ENCODE measurements at regions not wholly inside any gene's neighbourhood (a gene's known extent, or its start where the extent isn't known, plus 50 kb on each side); places are given as distances from the start of the nearest gene placed in this dataset.

- no peak for DNase-seq
- Histone ChIP-seq H3K36me3 (replicated peaks) (no peaks in the 10 kb centered on the region), H3K27me3 (replicated peaks) (no peaks in the 10 kb centered on the region), H3K4me3 (ENCODE audit: low read depth, low read length) (no peak overlapping the region), H3K27ac (no peak overlapping the region)
- no peak for TF ChIP-seq CTCF (IDR thresholded peaks at IDR 0.05; ENCODE audit: low read depth, low read length, missing control alignments)
- in situ Hi-C loops (cut with HindIII; ENCODE audit: low pct_ligation_motif_present, low sequenced_read_pairs) = no loop called here
Measured at GRCh38 chr7:68006619-68007018, 1010.0 kb downstream of the TYW1 start.

- TF ChIP-seq CTCF (IDR thresholded peaks at IDR 0.05; ENCODE audit: low read depth, low read length, missing control alignments) = no peak
- H3K4me3 ChIP-seq (ENCODE audit: low read depth, low read length) = no peak overlapping the region
- in situ Hi-C loops (cut with HindIII; ENCODE audit: low pct_ligation_motif_present, low sequenced_read_pairs) = no loop called here
- H3K27ac ChIP-seq = no peak overlapping the region
- DNase-seq = no peak
- no peaks in the 10 kb centered on the region for H3K27me3 ChIP-seq (replicated peaks)
- H3K36me3 ChIP-seq (replicated peaks) = no peaks in the 10 kb centered on the region
Measured at GRCh38 chr7:68009716-68010115, 1013.1 kb downstream of the TYW1 start.

- in situ Hi-C loops (cut with HindIII; ENCODE audit: low pct_ligation_motif_present, low sequenced_read_pairs) = no loop called here
- Histone ChIP-seq H3K27me3 (replicated peaks) (no peaks in the 10 kb centered on the region), H3K27ac (no peak overlapping the region), H3K36me3 (replicated peaks) (no peaks in the 10 kb centered on the region), H3K4me3 (ENCODE audit: low read depth, low read length) (no peak overlapping the region)
- DNase-seq = no peak
- TF ChIP-seq CTCF (IDR thresholded peaks at IDR 0.05; ENCODE audit: low read depth, low read length, missing control alignments) = no peak
Measured at GRCh38 chr7:68014031-68014736, 1017.6 kb downstream of the TYW1 start.

- TF ChIP-seq CTCF (IDR thresholded peaks at IDR 0.05; ENCODE audit: low read depth, low read length, missing control alignments) = no peak
- H3K36me3 ChIP-seq (replicated peaks) = no peaks in the 10 kb centered on the region
- in situ Hi-C loops (cut with HindIII; ENCODE audit: low pct_ligation_motif_present, low sequenced_read_pairs) = no loop called here
- H3K27ac ChIP-seq = no peak overlapping the region
- no peaks in the 10 kb centered on the region for H3K27me3 ChIP-seq (replicated peaks)
- H3K4me3 ChIP-seq (ENCODE audit: low read depth, low read length) = no peak overlapping the region
- no peak for DNase-seq
Measured at GRCh38 chr7:68015122-68015977, 1018.7 kb downstream of the TYW1 start.

- Histone ChIP-seq H3K4me3 (ENCODE audit: low read depth, low read length) (no peak overlapping the region), H3K36me3 (replicated peaks) (no peaks in the 10 kb centered on the region), H3K27ac (no peak overlapping the region), H3K27me3 (replicated peaks) (no peaks in the 10 kb centered on the region)
- no peak for DNase-seq
- no peak for TF ChIP-seq CTCF (IDR thresholded peaks at IDR 0.05; ENCODE audit: low read depth, low read length, missing control alignments)
- in situ Hi-C loops (cut with HindIII; ENCODE audit: low pct_ligation_motif_present, low sequenced_read_pairs) = no loop called here
Measured at GRCh38 chr7:68015978-68016532, 1019.4 kb downstream of the TYW1 start.
